HG02623 (cell line): ENCODE measurements at regions not wholly inside any gene's neighbourhood (a gene's known extent, or its start where the extent isn't known, plus 50 kb on each side); places are given as distances from the start of the nearest gene placed in this dataset.
"Not testable (repeated sequence)": the region's sequence is repeated elsewhere in the genome, so short reads cannot be mapped to it uniquely, and the experiment has no call there.

Experiments
- ATAC-seq: cut with Tn5 transposase; IDR thresholded peaks from one replicate; pipeline ENCODE4 v1.9.1; 2021; ENCODE audit warnings: moderate library complexity; ENCODE audit not compliant: unreplicated experiment

DNA sequence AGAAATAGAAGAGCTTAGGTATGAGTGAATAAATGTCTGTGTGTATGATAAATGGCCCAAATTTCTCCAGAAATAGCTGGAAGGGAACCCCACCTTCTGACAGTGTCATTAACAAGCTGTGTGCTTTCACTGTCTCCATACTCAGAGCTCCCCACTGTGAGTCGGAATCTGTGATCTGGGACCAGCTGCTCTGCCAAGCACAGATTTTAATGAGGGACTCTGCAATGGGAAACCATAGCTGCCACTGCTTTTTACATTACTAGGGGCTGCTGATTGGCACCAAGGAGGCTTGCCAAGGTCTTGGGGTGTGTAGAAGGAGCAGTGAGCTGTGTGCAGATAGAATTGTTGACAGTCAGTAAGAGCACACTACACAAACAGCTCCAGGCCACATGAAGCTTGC is 244.2 kb upstream of the CCDC196 start:
- no peak for ATAC-seq

- ATAC-seq, result no peak
Measured at GRCh38 chr14:66244834-66245233, 241.3 kb upstream of the CCDC196 start.

DNA sequence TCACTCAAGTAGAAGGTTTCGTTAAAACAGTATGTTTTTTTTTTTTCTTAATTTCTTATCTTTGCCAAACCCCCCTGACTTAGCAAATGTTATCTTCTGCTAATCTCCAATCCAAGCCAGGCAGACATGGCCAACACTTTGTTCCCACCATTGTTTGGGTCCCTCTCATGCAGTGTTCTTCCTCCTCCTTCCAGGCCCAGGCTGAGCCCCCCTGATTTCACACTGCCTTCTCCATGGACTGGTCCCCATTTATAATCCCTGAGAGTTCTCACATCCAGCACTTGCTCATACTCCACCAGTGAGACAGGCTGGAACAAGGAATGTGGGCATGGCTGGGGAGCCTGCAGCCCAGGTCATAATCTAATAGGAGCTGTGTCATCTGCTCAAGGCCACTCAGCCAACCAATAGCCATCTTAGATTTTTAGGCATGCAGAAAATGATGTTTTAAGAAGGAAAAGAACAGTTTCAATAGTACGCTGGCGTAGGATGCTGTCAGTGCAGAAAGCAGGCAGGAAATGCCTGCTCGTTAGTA is 238.4 kb upstream of the CCDC196 start:
- ATAC-seq, result no peak

DNA sequence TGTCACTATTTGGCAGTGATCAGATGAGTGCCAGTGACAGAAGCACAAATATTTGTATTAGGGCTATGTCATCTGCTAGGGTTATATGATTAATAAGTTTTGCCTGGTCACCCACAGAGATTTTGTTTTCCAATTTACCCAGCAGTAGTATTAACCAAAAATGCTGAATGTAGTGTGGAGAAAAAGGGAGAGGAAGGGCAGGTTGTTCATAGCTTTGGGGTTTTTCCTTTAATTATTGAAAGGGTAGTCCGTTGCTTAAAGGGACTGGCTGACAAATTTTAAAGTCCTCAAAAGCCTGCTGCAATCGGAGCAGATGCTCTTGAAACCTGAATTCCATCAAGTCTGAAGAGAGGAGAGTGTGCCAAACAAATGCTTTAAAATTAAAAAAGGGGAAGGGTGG is 237.9 kb upstream of the CCDC196 start:
- no peak for ATAC-seq

- ATAC-seq, result no peak
Measured at GRCh38 chr14:66249544-66249943, 236.6 kb upstream of the CCDC196 start.

DNA sequence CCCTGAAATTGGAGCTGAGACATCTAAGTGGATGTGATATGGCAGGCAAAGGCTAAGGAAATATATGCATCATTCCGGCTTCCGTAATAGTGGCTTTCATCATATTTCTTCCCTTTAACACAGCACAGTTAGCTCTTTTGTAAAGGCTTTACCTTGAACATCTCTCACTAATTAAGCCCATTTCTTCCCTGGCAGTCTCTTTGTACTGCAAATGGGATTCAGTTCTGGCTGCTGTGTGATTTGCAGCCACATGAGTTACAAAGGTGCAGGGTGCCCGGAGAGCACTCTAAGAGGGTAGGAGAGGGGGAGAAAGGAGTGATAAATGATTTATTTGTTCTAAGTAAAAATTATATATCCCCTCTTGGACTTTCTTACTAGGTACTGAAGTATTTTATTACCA is 232.1 kb upstream of the CCDC196 start:
- ATAC-seq, result no peak

- no peak for ATAC-seq
Measured at GRCh38 chr14:66268802-66269334, 217.3 kb upstream of the CCDC196 start.

GRCh38 chr14:66272221-66272620 is 213.9 kb upstream of the CCDC196 start:
- no peak for ATAC-seq

DNA sequence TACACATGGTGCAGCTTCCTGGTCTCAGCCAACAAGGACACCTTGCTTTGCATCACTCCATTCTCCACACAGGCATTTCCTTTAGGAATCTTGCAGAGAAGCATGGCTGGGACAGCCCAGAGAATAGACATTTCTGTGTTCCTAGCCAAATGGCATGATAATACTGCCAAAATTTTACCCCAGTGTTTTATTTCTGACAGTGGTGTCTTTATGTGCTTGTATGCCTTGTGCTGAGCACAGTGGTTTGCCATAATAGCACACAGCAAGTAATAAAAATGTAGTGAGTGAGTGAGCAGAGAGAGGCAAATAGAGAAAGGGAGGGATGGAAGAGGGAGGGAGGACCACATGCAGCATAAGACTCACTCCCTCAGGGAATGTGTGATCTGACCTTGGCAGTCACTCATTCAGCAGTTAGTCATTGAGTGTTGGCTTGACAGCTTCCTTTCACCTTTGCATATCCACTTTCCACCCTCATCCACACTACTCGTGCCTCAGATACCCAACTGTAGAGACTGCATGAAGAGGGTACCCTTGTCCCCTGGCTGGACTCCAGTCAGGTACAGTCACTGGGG is 212.8 kb upstream of the CCDC196 start:
- ATAC-seq, result no peak

DNA sequence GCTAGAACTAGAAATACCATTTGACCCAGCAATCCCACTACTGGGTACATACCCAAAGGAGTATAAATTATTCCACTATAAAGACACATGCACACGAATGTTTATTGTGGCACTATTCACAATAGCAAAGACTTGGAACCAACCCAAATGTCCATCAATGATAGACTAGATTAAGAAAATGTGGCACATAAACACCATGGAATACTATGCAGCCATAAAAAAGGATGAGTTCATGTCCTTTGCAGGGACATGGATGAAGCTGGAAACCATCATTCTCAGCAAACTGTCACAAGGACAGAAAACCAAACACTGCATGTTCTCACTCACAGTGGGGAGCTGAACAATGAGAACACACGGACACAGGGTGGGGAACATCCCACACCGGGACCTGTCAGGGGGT is 207.8 kb upstream of the CCDC196 start:
- not testable (repeated sequence) for ATAC-seq

- no peak for ATAC-seq
Measured at GRCh38 chr14:66281036-66281776, 205.0 kb upstream of the CCDC196 start.

DNA sequence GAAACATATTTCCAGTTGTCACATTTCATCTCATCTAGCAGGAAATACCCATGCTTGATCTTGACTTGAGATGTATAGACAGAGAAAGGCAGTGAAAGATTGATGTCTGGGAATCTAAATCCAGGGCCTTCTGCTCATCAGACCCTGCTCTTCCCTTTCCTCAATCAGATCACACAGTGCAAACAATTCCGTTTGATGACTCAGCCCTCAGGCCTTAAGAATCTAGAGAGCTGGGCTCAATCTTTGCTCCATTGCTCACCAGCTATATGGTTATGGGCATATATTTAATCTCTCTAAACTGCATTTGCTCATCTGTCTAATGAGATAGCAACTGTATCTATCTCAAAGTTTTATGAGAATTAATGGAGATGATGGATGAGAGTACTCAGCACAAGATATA is 201.8 kb upstream of the CCDC196 start:
- ATAC-seq, result no peak

DNA sequence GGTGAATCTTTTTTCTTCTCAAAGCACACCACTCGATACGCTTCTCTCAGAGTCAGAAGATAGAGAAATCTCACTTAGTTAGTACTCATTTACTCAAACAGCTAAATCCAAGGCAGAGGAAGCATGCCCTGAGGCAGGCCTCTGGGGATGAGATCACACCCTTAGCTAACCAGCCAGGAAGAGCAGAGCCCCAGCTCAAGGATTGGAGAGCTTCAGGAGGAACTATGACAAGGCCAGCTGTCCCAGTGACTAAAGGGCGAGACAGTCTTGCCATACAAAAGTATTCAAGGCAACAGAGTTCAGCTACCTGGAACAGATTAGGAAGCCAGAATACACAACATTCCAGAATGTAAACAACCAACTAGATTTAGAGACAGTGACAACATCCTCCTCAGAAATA is 197.7 kb upstream of the CCDC196 start:
- ATAC-seq, result no peak

DNA sequence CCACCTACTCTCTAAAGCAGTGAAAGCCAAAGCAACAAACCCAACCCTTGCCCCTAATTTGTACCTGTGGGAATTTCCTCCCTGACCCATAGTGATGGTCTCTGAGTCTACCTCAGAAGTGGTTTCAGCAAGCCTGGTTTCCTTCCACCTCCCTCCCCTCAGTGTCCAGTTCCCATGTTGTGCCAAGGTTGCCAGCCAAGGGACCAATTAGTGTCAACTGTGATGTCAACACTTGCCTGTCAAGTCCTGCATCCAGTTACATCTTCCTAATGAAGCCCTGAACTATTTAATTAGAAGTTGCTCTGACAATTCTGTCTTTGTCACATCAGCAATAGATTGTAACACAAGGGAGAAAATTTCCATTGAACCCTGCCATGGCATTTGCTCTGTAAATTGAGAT is 194.4 kb upstream of the CCDC196 start:
- no peak for ATAC-seq

- ATAC-seq, result no peak
Measured at GRCh38 chr14:66293533-66294105, 192.6 kb upstream of the CCDC196 start.

DNA sequence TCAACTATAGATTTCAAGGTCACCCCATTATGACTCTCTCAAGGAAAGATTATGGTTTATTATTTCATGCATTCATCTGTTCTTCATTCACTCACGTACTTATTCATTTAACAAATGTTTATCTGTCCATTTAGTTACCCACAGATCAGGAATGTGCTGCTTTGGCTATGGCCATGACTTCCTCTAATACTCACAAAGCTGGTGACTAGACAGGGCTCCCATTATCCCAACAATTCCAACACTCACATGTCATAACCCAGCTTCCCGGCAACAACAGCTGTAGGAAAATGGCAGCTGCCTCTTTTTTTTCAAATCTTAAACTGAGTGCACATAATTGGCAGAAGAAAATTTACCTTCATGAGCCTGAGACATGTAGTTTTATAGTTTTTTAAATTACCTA is 190.8 kb upstream of the CCDC196 start:
- ATAC-seq, result no peak

DNA sequence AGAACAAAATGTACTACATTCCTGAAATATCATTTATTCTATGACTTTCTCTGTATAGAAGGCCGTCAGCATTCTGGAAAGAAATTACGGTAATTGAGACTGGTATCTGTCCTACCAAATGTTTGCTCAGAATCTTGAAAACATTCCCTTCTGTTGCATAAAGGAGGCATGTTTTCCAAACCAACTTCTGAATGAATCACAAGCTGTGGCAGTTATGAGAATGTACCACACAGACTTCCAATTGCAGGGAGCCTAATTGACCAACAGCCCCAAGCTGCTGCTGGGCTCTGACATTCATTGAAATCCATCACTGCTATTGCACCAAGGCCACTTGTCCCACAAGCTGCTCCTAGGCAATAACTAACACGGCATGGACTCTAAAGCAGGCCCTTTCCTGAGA is 185.3 kb upstream of the CCDC196 start:
- no peak for ATAC-seq

DNA sequence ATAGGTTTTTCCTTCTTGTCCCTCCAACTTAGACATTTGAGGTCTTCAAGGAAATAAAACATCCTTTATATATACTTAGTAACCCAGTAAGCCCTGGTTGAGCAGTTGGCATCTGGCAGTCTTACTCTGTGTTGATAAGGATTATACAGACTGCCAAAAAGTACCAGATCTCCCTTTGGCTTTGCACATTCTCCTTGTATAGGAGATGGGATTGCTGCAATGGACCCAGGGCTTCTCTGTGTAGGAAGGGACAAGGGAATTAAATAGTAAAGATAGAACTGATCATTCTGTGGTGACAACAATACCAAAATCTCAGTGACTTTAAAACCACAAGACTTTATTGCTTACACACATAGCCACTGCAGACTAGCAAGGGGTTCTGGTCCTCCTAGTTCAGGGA is 180.1 kb upstream of the CCDC196 start:
- no peak for ATAC-seq

DNA sequence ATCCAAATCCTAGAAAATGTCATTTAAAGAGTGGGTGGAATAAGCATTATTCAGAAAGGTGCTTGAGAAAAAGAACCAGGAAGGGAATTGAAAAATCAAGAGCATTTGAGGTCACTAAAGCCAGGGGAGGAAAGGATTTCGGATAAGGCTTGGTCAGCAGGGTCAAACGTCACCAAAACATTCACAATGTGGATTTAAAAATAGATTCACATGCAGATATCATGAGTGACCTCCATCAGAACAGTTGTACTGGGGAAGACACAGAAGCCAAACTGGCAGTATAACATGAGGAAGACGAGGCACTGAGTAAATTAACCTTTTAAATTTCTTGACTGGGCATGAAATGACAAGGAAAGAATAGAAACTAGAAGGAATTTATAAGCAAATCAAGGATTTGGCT is 175.1 kb upstream of the CCDC196 start:
- ATAC-seq, result no peak

DNA sequence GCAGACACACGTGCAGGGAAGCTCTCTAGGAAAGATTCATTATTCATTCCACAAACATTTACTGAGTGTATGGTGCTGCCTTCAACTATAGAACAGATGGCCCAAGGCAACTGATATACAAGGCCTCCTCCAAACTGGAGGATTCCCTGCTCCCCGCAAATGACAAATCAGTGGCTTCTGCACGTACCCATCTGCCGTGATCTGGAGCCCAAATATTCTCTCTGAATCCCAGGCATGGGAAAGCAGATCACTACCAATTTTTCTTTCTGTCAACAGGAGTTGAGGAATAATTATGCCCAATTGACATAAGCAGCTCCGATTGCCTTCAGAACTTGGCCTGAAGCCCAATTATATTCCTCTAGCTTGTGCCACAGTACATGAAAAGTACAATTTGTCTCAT is 174.2 kb upstream of the CCDC196 start:
- no peak for ATAC-seq

- ATAC-seq, result no peak
Measured at GRCh38 chr14:66312451-66312850, 173.7 kb upstream of the CCDC196 start.

- no peak for ATAC-seq
Measured at GRCh38 chr14:66315098-66315497, 171.1 kb upstream of the CCDC196 start.
